Stimulated activated CD4-positive, alpha-beta T cell treated with anti-CD3 and anti-CD28 coated beads, Interleukin-4, amount 100 ng/mL, for 4 hours (primary cell): ENCODE measurements at regions not wholly inside any gene's neighbourhood (a gene's known extent, or its start where the extent isn't known, plus 50 kb on each side); places are given as distances from the start of the nearest gene placed in this dataset.

Experiments used
- DNase-seq, 2 experiments: peaks; one replicate each; pipeline ENCODE4 v3.0.0-alpha.2; 2020

GRCh38 chr14:103207388-103208072 lies 84.3 kb downstream of the TNFAIP2 start:
- no peak for DNase-seq

GRCh38 chr14:103209054-103209453 lies 85.8 kb downstream of the TNFAIP2 start:
- DNase-seq = no peak

GRCh38 chr14:103209506-103209905 lies 86.2 kb downstream of the TNFAIP2 start:
- no peak for DNase-seq

- DNase-seq = no peak
Measured at GRCh38 chr14:103213331-103213730, 90.1 kb downstream of the TNFAIP2 start.

GRCh38 chr14:103214461-103214958 lies 91.2 kb downstream of the TNFAIP2 start:
- DNase-seq = no peak

GRCh38 chr14:103216399-103216798 lies 93.1 kb downstream of the TNFAIP2 start:
- no peak for DNase-seq

- DNase-seq = no peak
Measured at GRCh38 chr14:103216857-103217256, 93.6 kb downstream of the TNFAIP2 start.

GRCh38 chr14:103217538-103217937 lies 94.3 kb downstream of the TNFAIP2 start:
- DNase-seq = no peak

GRCh38 chr14:103220134-103220981 lies 97.1 kb downstream of the TNFAIP2 start:
- no peak for DNase-seq

GRCh38 chr14:103220982-103221641 lies 97.9 kb downstream of the TNFAIP2 start:
- no peak for DNase-seq

- DNase-seq = no peak
Measured at GRCh38 chr14:103221781-103222358, 98.6 kb downstream of the TNFAIP2 start.

GRCh38 chr14:103223818-103224352 lies 100.6 kb downstream of the TNFAIP2 start:
- no peak for DNase-seq

- DNase-seq = no peak
Measured at GRCh38 chr14:103225062-103225461, 101.8 kb downstream of the TNFAIP2 start.

- DNase-seq = no peak
Measured at GRCh38 chr14:103225476-103225875, 102.2 kb downstream of the TNFAIP2 start.

GRCh38 chr14:103227094-103227768 lies 104.0 kb downstream of the TNFAIP2 start:
- DNase-seq = no peak

GRCh38 chr14:103228076-103228806 lies 105.0 kb downstream of the TNFAIP2 start:
- DNase-seq = no peak

GRCh38 chr14:103228866-103229265 lies 105.2 kb upstream of the EIF5 start:
- no peak for DNase-seq

- DNase-seq = no peak
Measured at GRCh38 chr14:103230021-103230420, 104.0 kb upstream of the EIF5 start.

GRCh38 chr14:103230658-103231334 lies 103.2 kb upstream of the EIF5 start:
- DNase-seq = no peak

GRCh38 chr14:103231376-103232019 lies 102.5 kb upstream of the EIF5 start:
- no peak for DNase-seq
